ENCODE measurements at regions not wholly inside any gene's neighbourhood (a gene's known extent, or its start where the extent isn't known, plus 50 kb on each side); places are given as distances from the start of the nearest gene placed in this dataset.

GRCh38 chr10:84818961-84819360, 490.6 kb downstream of the CCSER2 start:
- FAIRE-seq, result no peak
- TF ChIP-seq POLR2A (IDR thresholded peaks at IDR 0.05; ENCODE audit: low read depth, low read length) (no peak), POLR2AphosphoS5 (IDR thresholded peaks at IDR 0.05; ENCODE audit: low read depth, low read length) (no peak), TAF1 (IDR thresholded peaks at IDR 0.05; ENCODE audit: borderline replicate concordance, low read depth, low read length) (no peak)
- DNase-seq (ENCODE audit: insufficient read length), result no peak

- FAIRE-seq, result no peak
- TF ChIP-seq POLR2A (IDR thresholded peaks at IDR 0.05; ENCODE audit: low read depth, low read length) (no peak), POLR2AphosphoS5 (IDR thresholded peaks at IDR 0.05; ENCODE audit: low read depth, low read length) (no peak), TAF1 (IDR thresholded peaks at IDR 0.05; ENCODE audit: borderline replicate concordance, low read depth, low read length) (no peak)
- DNase-seq (ENCODE audit: insufficient read length), result no peak
Observed at GRCh38 chr10:84820120-84820519, 491.7 kb downstream of the CCSER2 start.

- DNase-seq (ENCODE audit: insufficient read length) (no peak), FAIRE-seq (no peak)
- TF ChIP-seq POLR2AphosphoS5 (IDR thresholded peaks at IDR 0.05; ENCODE audit: low read depth, low read length), result no peak
- TF ChIP-seq TAF1 (IDR thresholded peaks at IDR 0.05; ENCODE audit: borderline replicate concordance, low read depth, low read length), result no peak
- no peak for TF ChIP-seq POLR2A (IDR thresholded peaks at IDR 0.05; ENCODE audit: low read depth, low read length)
Observed at GRCh38 chr10:84820596-84820995, 492.2 kb downstream of the CCSER2 start.

GRCh38 chr10:84822931-84823630, 494.7 kb downstream of the CCSER2 start:
- DNase-seq (ENCODE audit: insufficient read length) (no peak), FAIRE-seq (no peak)
- TF ChIP-seq POLR2AphosphoS5 (IDR thresholded peaks at IDR 0.05; ENCODE audit: low read depth, low read length), result no peak
- TF ChIP-seq TAF1 (IDR thresholded peaks at IDR 0.05; ENCODE audit: borderline replicate concordance, low read depth, low read length), result no peak
- TF ChIP-seq POLR2A (IDR thresholded peaks at IDR 0.05; ENCODE audit: low read depth, low read length), result no peak

GRCh38 chr10:84824525-84824924, 496.1 kb downstream of the CCSER2 start:
- FAIRE-seq, result no peak
- no peak for DNase-seq (ENCODE audit: insufficient read length)
- TF ChIP-seq POLR2AphosphoS5 (IDR thresholded peaks at IDR 0.05; ENCODE audit: low read depth, low read length), result no peak
- no peak for TF ChIP-seq TAF1 (IDR thresholded peaks at IDR 0.05; ENCODE audit: borderline replicate concordance, low read depth, low read length)
- no peak for TF ChIP-seq POLR2A (IDR thresholded peaks at IDR 0.05; ENCODE audit: low read depth, low read length)

GRCh38 chr10:84825330-84825729, 496.9 kb downstream of the CCSER2 start:
- DNase-seq (ENCODE audit: insufficient read length), result no peak
- no peak for FAIRE-seq
- TF ChIP-seq TAF1 (IDR thresholded peaks at IDR 0.05; ENCODE audit: borderline replicate concordance, low read depth, low read length) (no peak), POLR2A (IDR thresholded peaks at IDR 0.05; ENCODE audit: low read depth, low read length) (no peak)

GRCh38 chr10:84826704-84827103, 498.3 kb downstream of the CCSER2 start:
- FAIRE-seq, result no peak
- no peak for DNase-seq (ENCODE audit: insufficient read length)
- TF ChIP-seq TAF1 (IDR thresholded peaks at IDR 0.05; ENCODE audit: borderline replicate concordance, low read depth, low read length) (no peak), POLR2AphosphoS5 (IDR thresholded peaks at IDR 0.05; ENCODE audit: low read depth, low read length) (no peak), POLR2A (IDR thresholded peaks at IDR 0.05; ENCODE audit: low read depth, low read length) (no peak)

GRCh38 chr10:84829131-84829530, 500.7 kb downstream of the CCSER2 start:
- DNase-seq (ENCODE audit: insufficient read length), result no peak
- TF ChIP-seq TAF1 (IDR thresholded peaks at IDR 0.05; ENCODE audit: borderline replicate concordance, low read depth, low read length) (no peak), POLR2A (IDR thresholded peaks at IDR 0.05; ENCODE audit: low read depth, low read length) (no peak), POLR2AphosphoS5 (IDR thresholded peaks at IDR 0.05; ENCODE audit: low read depth, low read length) (no peak)
- no peak for FAIRE-seq

- TF ChIP-seq POLR2AphosphoS5 (IDR thresholded peaks at IDR 0.05; ENCODE audit: low read depth, low read length) (no peak), TAF1 (IDR thresholded peaks at IDR 0.05; ENCODE audit: borderline replicate concordance, low read depth, low read length) (no peak), POLR2A (IDR thresholded peaks at IDR 0.05; ENCODE audit: low read depth, low read length) (no peak)
- DNase-seq (ENCODE audit: insufficient read length) (no peak), FAIRE-seq (no peak)
Observed at GRCh38 chr10:84837041-84837812, 508.8 kb downstream of the CCSER2 start.

GRCh38 chr10:84837877-84838276, 509.5 kb downstream of the CCSER2 start:
- DNase-seq (ENCODE audit: insufficient read length) (no peak), FAIRE-seq (no peak)
- TF ChIP-seq POLR2A (IDR thresholded peaks at IDR 0.05; ENCODE audit: low read depth, low read length) (no peak), TAF1 (IDR thresholded peaks at IDR 0.05; ENCODE audit: borderline replicate concordance, low read depth, low read length) (no peak), POLR2AphosphoS5 (IDR thresholded peaks at IDR 0.05; ENCODE audit: low read depth, low read length) (no peak)

- no peak for DNase-seq (ENCODE audit: insufficient read length)
- TF ChIP-seq TAF1 (IDR thresholded peaks at IDR 0.05; ENCODE audit: borderline replicate concordance, low read depth, low read length) (no peak), POLR2AphosphoS5 (IDR thresholded peaks at IDR 0.05; ENCODE audit: low read depth, low read length) (no peak), POLR2A (IDR thresholded peaks at IDR 0.05; ENCODE audit: low read depth, low read length) (no peak)
- FAIRE-seq, result no peak
Observed at GRCh38 chr10:84838851-84839250, 510.5 kb downstream of the CCSER2 start.

GRCh38 chr10:84842593-84842992, 514.2 kb downstream of the CCSER2 start:
- FAIRE-seq (no peak), DNase-seq (ENCODE audit: insufficient read length) (no peak)
- no peak for TF ChIP-seq POLR2A (IDR thresholded peaks at IDR 0.05; ENCODE audit: low read depth, low read length)
- no peak for TF ChIP-seq POLR2AphosphoS5 (IDR thresholded peaks at IDR 0.05; ENCODE audit: low read depth, low read length)
- TF ChIP-seq TAF1 (IDR thresholded peaks at IDR 0.05; ENCODE audit: borderline replicate concordance, low read depth, low read length), result no peak

All from GM12892 (cell line).